Activated CD8-positive, alpha-beta memory T cell treated with anti-CD3 and anti-CD28 coated beads for 48 hours (primary cell): ENCODE measurements at regions not wholly inside any gene's neighbourhood (a gene's known extent, or its start where the extent isn't known, plus 50 kb on each side); places are given as distances from the start of the nearest gene placed in this dataset.
"Not testable (repeated sequence)": the region's sequence is repeated elsewhere in the genome, so short reads cannot be mapped to it uniquely, and the experiment has no call there.

Source experiments
- DNase-seq, 3 experiments: peaks; one replicate each; pipeline ENCODE4 v3.0.0-alpha.2; 2020; ENCODE audit warnings: low read depth in 2 of 3, low spot score in 2 of 3

DNA sequence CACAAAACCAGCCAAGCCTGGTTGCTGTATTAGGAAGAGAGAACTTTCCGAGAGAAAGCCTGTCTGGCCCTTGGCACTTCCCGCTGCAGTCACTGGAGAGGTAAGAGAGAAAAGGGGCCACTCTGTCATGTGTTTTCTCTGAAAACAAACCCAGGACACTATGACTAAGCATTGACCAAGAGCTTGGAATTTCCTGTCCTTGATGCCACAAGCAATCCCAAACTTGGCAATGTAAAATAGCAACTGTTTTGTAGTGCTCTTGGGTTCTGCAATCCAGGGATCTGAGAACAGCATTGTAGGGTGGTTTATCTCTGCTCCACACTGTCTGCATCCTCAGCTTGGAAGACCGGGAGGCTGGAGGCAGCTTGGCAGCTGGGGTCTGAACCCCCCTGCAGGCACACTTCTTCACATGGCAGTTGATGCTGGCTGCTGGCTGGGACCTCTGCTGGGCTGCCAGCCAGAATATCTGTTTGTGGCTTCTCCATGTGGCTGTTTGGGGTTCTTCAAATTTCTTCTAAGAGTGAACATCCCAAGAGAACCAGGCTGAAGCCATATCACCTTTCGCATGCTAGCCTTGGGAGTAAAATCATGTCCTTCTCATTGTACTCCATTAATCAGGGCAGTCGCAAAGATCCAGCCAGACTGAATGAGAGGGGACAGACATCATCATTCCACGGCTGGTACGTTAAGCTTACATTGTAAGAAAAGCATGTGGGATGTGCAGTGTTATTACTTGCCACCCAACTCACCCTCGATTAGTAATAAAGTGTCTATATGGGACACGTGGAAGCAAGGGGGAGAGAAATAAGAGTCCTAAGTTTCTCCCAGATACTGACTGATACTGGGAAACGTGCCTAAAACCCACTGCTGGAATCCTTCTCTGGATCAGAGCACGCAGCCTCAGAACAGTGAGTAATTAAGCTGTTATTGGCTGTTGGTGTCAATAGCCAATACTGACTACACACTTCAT is 537.4 kb upstream of the B3GAT1 start:
- no peak for DNase-seq

DNA sequence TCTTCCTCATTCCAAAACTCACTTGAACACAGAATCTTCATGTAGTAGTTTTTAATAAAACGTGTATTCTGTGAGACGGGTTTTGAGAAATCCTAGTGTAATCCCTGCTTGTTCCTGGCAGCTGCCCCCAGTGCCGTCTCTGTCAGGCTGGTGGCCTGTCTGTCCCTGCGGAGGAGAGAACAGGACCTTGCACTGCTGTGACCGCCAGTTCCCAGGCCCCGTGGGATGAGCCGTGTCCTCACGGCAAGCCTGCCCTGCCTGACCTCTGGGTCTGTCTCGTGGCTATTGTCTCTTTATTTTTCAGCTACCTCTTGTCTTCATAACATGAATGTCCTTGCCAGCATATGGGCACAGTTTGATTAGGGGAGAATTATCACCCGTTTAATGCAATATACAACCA is 535.5 kb upstream of the B3GAT1 start:
- DNase-seq, result no peak

DNA sequence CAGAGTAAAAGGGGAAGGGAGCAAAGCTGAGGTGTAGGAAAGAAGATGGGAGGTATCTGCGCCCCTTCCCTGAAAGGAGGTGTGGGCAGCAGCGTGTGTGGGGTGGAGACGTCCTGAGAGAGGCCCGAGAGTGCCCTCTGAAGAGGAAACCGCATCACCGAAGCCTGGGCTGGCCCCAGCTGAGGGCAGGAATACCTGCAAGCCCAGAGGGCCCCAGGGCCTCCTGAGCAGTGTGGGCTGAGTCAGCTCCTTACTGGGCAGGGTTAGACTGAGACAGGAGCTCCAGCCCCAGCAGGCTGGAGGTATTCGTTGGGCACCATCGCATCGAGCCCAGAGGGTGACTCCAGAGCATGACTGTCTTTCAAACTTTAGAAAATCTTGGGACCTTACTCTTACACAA is 534.0 kb upstream of the B3GAT1 start:
- no peak for DNase-seq

DNA sequence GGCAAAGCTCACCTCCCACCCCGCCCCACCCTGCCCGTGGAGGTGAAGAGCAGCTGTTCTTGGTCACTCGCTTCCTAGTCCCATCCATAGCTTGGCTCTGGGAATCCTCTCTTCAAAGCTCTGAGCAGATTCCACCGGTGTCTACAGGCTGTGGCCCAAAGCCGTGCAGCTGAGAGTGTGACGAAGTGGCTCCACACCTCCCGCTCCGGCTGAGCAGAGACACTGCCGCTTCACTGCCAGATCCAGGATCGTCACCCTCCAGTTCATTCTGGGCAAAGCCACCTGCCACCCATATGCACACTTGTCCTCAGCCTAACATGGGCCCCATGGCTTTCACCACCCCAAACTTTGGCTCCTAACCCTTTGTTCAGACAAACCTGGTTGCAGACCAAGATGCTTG is 532.9 kb upstream of the B3GAT1 start:
- DNase-seq, result no peak

DNA sequence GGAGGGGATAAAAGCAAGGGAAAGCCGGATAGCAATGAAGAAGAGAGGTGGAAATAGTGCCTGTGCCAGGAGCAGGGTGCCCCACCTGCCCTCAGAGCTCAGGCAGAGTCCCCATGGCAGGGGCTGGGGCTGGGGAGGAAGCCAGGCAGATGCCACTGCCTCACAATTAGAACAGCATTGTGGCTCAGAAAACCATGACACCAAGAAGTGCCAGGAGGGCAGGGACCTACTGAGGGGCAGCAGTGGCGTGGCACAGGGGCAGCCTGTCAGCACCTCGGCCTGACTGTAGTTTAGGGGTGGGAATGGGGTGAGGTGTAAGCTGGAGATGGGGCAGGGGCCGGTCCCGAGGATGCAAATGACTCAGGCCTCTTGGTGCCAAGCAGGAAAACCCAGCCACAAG is 532.1 kb upstream of the B3GAT1 start:
- DNase-seq, result no peak

DNA sequence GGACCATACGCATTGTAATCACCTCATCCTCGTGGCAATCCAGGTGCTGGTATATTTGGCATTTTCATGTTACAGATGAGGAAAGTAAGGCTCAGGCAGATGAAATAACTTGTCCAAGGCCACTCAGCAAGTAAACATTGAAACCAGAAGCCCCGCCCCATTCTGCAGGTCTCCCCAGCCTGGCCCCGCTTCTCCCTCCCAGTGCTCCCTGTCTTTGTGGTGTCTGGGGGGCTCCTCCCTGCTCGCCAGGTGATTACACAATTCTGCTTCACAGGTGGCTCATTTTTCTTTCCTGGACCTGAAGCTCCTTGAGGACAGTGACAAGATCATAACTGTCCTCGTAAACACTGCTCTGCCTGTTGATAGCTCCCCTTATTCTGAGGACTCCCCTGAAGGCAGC is 531.5 kb upstream of the B3GAT1 start:
- DNase-seq, result no peak

DNA sequence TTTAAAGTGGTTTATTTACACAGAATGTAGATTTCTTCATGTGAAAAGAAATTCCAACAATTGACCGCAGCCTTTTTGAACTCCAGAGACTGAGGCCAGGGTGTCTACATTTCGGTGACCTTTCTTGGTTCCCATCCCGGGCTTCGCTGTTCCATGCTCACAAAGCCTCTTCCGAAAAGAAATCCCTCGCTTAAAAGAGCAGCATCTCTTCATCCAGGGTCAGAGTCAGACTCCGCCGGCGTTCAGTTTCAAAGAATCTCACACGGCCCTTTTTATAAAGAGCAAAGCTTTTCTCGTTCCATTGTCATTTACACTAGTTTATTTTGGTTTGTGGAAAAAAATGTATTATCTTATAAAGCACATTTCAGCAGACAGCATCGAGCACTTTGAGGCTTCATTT is 530.6 kb upstream of the B3GAT1 start:
- DNase-seq, result no peak

DNA sequence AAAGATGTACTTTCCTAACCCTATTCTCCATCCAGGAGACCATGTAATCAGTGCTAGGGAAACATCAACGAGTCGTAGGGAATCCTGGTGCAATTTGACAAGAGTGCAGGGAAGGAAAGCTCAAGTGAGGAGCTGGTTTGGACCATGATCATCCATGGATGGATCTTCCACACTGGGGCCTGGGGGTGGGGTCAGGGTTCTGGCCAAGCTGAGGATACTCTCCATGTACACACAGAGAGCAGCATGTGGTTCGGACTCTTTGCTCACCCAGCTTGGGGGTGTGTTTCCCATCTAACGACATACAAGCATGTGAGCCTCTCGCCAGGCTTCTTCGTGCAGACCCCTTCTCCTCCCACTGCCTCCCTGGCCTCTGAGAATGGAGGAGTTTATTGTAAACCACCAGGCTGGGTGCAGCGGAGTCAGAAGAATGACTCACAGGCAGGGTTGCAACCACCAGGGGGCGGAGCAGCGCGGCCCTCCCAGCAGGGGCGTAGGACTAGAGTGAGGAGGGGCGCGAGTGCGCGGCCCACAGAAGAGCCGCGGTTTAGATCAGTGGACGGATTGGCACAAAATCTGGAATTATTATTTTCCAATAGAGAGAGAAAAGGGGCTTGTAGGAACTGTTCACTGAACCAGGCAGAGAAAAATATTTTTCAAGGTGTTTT is 530.0 kb upstream of the B3GAT1 start:
- not testable (repeated sequence) for DNase-seq

DNA sequence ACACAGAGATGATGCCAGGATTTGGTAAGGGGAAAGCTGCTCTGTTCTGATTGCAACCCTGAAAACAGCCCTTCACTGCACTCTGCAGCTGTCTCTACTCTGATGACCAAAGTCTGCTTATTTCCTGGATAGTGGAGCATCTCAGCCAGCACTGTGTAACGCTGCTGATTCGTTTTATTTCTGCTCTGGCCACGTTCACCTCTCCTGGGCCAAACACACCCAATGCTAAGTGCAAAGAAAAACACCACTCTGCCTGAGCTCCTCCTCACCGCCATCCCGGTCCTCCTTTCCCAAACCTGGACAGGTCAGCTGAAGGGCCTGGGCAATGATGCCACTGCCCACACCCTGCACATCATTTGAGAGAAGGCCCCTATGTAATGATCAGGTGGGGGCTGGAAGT is 529.3 kb upstream of the B3GAT1 start:
- DNase-seq, result no peak

DNA sequence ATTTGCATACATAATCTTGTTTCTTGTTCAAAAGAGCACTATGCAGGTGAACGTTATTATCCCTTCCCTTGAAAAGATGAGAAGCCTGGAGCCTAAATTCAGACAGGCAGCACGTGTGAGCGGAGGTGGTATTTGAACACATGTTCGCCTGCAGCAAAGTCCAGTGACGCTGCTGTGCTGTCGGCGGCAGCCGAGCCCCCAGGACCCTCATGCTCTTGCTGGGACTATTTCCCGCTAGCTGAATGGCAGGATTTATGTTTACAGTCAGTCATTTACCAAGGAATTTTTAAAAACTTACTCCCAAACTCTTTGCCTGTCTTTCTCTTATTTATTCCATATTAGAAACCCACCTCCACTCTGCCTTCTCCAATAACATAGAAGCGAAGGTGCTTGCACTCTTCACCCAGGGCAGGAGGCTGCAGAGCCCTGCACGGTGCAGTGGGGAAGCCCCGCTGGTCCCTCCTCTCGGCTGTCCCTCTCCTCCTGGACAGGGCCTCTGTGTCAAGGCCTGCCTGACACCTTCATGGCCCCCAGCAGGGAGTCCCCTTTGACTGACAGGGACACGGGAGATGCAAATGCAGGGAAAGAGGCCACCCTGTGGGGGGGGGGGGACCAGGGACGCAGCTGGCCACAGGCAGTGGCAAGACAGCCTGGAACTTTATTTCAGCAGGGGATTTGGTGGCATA is 528.5 kb upstream of the B3GAT1 start:
- no peak for DNase-seq

DNA sequence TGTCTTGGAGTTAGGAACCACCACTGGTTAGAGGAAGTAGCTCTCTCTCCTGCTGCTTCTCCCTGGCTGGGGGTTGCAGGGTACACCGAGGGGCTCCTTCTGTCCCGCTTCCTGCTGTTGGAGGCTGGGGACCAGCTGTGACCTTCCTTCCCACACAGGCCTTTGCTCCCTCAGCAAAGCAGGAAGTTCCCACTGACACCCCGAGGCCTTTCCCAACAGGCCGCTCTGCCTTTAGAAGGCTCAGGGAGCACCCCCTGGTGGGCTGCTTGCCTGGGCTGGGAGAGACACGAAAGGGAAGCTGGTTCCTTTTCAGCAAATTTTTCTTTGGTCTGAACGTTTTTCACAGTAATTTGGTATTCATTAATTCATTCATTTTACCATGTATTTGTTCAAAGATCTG is 527.9 kb upstream of the B3GAT1 start:
- DNase-seq, result no peak

DNA sequence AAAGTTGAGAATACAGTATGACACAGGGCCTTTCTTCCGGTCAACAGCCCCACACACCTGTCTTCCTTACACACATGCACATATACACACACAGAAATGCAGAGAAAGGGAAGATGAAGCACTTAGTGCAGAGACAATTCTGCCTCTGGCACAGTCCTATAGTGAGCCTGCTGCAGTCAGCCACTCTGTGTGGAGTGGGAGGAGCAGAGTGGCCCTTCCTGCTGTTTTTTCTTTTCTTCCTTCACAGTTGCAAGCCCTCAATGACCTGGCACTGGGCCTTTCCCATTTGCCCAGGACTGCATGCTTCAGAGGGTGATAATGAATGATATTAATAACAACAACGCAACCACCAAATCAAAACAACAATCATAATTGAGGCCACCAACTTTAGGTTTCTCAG is 527.0 kb upstream of the B3GAT1 start:
- no peak for DNase-seq

DNA sequence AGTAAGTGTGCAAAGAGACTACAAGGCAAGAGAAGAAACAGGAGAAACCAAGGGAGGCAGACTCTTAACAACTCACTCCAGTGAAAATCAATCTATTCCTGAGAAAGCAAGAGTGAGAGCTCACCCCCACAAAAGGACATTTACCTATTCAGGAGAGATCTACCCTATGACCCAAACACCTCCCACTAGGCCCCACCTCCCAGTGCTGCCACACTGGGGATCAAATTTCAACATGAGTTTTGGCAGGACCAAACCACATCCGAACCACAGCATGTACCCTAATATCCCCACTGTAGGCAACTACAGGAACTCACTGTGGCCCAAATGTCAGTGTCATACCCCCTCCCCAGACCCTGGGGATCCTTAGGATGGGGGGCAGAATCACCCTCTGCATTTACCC is 526.2 kb upstream of the B3GAT1 start:
- DNase-seq, result no peak

DNA sequence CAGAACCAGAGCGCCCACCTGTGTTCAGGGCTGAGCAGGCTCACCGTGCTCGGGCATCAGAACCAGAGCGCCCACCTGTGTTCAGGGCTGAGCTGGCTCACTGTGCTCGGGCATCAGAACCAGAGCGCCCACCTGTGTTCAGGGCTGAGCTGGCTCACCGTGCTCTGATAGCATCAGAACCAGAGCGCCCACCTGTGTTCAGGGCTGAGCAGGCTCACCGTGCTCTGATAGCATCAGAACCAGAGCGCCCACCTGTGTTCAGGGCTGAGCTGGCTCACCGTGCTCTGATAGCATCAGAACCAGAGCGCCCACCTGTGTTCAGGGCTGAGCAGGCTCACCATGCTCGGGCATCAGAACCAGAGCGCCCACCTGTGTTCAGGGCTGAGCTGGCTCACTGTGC is 525.2 kb upstream of the B3GAT1 start:
- not testable (repeated sequence) for DNase-seq

DNA sequence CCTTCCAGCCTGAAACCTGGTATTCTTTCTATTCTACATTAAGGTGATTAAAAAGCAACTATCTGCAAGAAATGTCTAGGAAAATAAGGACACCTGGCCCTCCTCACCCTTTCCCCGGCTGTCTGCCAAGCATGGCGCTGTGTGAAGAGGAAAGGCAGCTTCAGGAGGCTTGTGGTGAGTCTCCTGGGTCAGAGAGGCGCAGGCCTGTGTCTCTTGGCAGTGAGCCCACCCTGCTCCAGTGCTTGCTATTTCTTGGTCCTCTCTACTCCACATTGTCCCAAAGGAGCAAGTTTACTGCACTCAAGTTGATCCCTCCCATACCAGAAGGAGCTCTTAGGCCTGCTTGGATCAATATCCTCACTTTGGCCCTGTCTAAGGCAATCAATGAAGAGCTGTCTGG is 520.7 kb upstream of the B3GAT1 start:
- DNase-seq, result no peak

DNA sequence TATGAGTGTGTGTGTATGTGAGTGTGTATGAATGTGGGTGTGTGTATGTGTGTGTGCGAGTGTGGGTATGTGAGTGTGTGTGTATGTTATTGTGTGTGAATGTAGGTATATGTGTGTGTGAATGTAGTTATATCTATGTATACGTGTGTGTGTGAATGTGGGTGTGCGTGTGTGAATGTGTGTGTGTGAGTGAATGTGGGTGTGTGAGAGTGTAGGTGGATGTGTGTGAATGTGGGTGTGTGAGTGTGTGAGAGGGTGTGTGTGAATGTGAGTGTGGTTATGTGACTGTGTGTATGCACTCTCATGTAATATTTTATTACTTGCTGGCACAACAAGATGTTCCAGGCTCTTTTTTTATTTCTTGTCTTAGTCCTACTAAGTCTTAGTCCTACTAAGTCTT is 513.4 kb upstream of the B3GAT1 start:
- DNase-seq, result no peak

DNA sequence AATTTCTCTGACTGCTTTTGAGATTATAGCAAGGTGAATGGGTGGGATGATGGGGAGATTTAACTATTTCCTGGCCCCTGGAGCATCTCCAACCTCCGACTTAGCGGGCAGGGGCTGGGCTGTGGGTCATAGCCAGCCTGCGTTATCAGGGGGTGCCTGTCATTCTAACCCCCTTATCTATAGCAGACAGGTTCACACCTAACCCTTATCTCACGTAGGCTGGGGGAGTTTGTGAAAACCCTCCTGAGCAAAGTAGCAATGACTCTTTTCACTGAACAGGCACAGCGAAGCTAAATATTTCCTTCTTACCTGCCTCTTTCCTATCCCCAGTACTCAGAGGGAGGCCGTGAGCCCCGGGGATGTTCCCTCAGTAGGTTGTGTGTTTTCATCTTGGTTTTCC is 511.4 kb upstream of the B3GAT1 start:
- DNase-seq, result no peak

DNA sequence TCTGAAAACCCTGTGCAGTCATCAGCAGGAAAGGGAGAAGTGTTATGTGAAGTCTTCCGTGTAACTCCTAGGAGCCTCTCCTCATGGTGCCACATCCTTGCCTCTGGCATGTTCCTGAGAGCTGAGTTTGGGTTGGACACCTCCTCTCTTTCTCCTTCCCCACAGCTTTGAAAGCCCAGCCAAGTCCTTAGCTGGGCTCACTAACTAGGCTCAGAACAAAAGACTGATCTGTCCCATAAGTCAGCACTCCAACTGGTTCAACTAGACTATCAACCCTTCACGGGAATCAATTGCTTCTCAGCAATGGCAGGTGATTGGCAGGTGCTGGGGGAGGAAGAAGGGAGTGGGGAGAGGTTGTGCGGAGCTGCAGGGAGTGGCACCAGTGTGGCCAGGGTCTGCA is 509.9 kb upstream of the B3GAT1 start:
- DNase-seq, result no peak

DNA sequence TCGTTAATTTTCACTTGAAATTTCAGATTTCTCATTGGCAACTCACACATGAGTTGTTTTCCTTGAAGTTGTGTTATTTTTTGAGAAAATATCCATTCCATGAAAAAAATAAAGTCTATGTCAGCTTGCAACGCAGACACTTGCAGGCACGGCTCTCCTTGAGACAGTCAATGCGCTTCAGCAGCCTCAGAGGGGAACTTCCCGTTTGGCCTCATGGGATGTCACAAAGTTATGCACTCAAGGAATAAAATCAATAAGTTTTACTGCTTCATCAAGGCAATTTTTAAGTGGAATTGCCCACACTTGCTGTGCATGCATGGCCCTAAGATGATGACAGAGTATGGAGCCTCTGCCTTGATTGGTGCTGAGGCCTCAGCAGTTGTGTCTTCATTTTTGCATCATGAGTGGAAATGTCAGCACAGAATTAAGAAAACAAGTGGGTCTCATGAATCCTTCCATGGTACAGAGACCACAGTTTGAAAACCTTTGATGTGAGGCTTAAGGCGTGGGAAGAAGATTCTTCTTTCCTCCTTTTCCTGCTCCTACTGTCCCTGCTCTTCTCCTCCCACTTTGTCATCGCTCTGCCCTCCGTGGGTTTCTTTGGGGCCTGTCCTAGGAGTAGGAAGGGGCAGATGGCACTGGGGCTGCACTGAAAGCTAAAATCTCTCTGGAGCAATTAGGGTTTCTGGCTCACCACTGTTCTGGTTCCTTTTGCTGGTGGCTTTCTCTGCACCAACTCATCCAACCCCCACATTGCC is 509.0 kb upstream of the B3GAT1 start:
- DNase-seq, result no peak

DNA sequence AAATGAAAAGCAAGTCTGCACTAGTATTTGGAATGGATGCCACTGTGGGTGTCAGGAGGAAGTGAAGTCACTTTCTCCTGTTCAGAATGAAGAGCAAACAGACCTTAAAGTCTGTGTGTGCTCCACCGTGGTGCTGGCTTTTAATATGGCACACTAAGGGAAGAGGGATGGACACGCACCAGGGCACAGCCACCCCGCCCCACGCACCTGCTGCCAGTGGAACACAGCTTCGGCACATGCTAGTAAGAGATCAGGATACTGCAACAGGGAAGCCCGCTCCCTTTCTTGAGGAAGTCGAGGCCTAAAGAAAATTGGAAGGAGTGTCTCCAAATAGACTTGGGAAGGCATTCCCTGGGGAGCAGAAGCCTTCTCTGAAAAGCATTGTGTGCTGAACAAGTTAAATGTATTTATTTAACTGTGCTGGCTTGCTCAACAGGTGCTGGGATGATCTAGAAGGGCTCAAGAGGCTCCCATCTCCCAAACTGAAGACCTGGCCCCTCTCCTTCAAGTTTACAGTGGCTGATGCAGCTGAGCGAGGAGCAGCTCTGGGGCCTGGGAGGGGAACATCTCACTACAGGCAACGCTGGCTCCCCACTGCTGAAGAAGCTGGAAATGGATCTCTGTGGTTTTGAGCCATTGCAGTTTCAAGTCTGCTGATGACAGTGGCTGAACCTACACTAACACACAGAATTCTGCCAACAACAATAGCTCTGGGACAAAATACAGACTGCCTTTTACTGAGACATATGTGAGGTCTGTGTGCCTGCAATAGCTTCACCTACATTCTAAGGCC is 504.6 kb upstream of the B3GAT1 start:
- no peak for DNase-seq

DNA sequence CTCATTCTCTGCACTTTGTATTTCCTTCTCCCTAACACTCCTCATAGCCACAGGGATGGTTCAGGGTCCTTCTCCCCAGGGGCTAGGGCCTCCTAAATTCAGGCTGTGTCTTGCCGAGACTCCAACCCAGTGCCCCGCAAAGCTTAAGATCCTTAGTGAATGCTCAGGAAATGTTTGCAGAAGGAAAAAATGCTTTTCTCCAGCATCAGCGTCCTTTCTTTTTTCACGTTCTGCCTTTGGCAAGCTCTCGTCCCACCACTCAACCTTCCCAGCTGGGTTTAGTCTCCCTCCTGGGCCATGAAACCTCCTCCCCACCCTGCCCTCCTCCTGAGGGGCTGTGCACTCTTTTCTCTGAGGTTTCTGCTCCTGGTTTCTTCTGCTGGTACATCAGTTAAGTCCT is 503.8 kb upstream of the B3GAT1 start:
- DNase-seq, result no peak
